GM21786 (cell line): ENCODE measurements at regions not wholly inside any gene's neighbourhood (a gene's known extent, or its start where the extent isn't known, plus 50 kb on each side); places are given as distances from the start of the nearest gene placed in this dataset.
"Not testable (repeated sequence)": the region's sequence is repeated elsewhere in the genome, so short reads cannot be mapped to it uniquely, and the experiment has no call there.

Experiments
- ATAC-seq: cut with Tn5 transposase; IDR thresholded peaks from one replicate; pipeline ENCODE4 v1.9.1; 2021; ENCODE audit not compliant: unreplicated experiment

- ATAC-seq, result no peak
Observed at GRCh38 chr1:73859227-73859626, 338.7 kb downstream of the LRRIQ3 start.

- ATAC-seq, result no peak
Observed at GRCh38 chr1:73854527-73854926, 343.4 kb downstream of the LRRIQ3 start.

GRCh38 chr1:73842436-73842835, 355.5 kb downstream of the LRRIQ3 start:
- ATAC-seq, result no peak

GRCh38 chr1:73839922-73840321, 358.1 kb downstream of the LRRIQ3 start:
- no peak for ATAC-seq

GRCh38 chr1:73832276-73833181, 365.4 kb downstream of the LRRIQ3 start:
- no peak for ATAC-seq

- ATAC-seq, result not testable (repeated sequence)
Observed at GRCh38 chr1:73827283-73827682, 370.7 kb downstream of the LRRIQ3 start.

GRCh38 chr1:73824065-73824464, 373.9 kb downstream of the LRRIQ3 start:
- no peak for ATAC-seq

- peak; percentile 84 for ATAC-seq
Observed at GRCh38 chr1:73821520-73821919, 376.5 kb downstream of the LRRIQ3 start.

- ATAC-seq, result no peak
Observed at GRCh38 chr1:73820843-73821242, 377.1 kb downstream of the LRRIQ3 start.

- ATAC-seq, result no peak
Observed at GRCh38 chr1:73813716-73814115, 384.3 kb downstream of the LRRIQ3 start.

- no peak for ATAC-seq
Observed at GRCh38 chr1:73813236-73813635, 384.7 kb downstream of the LRRIQ3 start.

- no peak for ATAC-seq
Observed at GRCh38 chr1:73811798-73812197, 386.2 kb downstream of the LRRIQ3 start.

GRCh38 chr1:73804935-73805334, 393.0 kb downstream of the LRRIQ3 start:
- ATAC-seq, result no peak

GRCh38 chr1:73803380-73803779, 394.6 kb downstream of the LRRIQ3 start:
- ATAC-seq, result no peak

- ATAC-seq, result no peak
Observed at GRCh38 chr1:73801912-73802429, 396.0 kb downstream of the LRRIQ3 start.

GRCh38 chr1:73800376-73800775, 397.6 kb downstream of the LRRIQ3 start:
- ATAC-seq, result no peak

GRCh38 chr1:73789965-73790364, 408.0 kb downstream of the LRRIQ3 start:
- no peak for ATAC-seq

- no peak for ATAC-seq
Observed at GRCh38 chr1:73784026-73784425, 413.9 kb downstream of the LRRIQ3 start.

- ATAC-seq, result no peak
Observed at GRCh38 chr1:73783352-73783751, 414.6 kb downstream of the LRRIQ3 start.

- ATAC-seq, result no peak
Observed at GRCh38 chr1:73782901-73783300, 415.1 kb downstream of the LRRIQ3 start.

- no peak for ATAC-seq
Observed at GRCh38 chr1:73781251-73781650, 416.7 kb downstream of the LRRIQ3 start.

GRCh38 chr1:73778471-73778870, 419.5 kb downstream of the LRRIQ3 start:
- no peak for ATAC-seq

- no peak for ATAC-seq
Observed at GRCh38 chr1:73775896-73776295, 422.1 kb downstream of the LRRIQ3 start.
